Spleen (tissue), 7 donors: ENCODE measurements at regions not wholly inside any gene's neighbourhood (a gene's known extent, or its start where the extent isn't known, plus 50 kb on each side); places are given as distances from the start of the nearest gene placed in this dataset.

Experiments
- POLR2AphosphoS5 ChIP-seq, 3 donors: sonication (generic); formaldehyde crosslinking; IDR thresholded peaks; one replicate each; pipeline ENCODE4 v1.5.1; 2017; ENCODE audit warnings: antibody characterized with exemption in 3 of 3
- TF ChIP-seq, protein P1 (sequence below), 11 experiments: fragments of 200-600 bp in 7 of 11; fragments of 450-650 bp in 4 of 11; sonication (generic) in 4 of 11; IDR thresholded peaks in 8 of 11; conservative IDR thresholded peaks in 3 of 11; 1 replicate in 7 of 11; 2 replicates in 4 of 11; pipeline versions ENCODE4 v1.4.0 to v1.8.0; 2016 to 2021; ENCODE audit warnings: antibody characterized with exemption in 11 of 11, inconsistent platforms in 4 of 11, mild to moderate bottlenecking in 1 of 11
- donor health status: DM: no; HTN: no; CAD: no; lungs with moderate emphysema.
- donor health status: DM: no; HTN: no; CAD: no.
- donor health status: DM: no; HTN: no; CAD: no.

GRCh38 chr14:38950676-38951075, 152.4 kb downstream of the SEC23A start:
- TF ChIP-seq, protein P1, sequence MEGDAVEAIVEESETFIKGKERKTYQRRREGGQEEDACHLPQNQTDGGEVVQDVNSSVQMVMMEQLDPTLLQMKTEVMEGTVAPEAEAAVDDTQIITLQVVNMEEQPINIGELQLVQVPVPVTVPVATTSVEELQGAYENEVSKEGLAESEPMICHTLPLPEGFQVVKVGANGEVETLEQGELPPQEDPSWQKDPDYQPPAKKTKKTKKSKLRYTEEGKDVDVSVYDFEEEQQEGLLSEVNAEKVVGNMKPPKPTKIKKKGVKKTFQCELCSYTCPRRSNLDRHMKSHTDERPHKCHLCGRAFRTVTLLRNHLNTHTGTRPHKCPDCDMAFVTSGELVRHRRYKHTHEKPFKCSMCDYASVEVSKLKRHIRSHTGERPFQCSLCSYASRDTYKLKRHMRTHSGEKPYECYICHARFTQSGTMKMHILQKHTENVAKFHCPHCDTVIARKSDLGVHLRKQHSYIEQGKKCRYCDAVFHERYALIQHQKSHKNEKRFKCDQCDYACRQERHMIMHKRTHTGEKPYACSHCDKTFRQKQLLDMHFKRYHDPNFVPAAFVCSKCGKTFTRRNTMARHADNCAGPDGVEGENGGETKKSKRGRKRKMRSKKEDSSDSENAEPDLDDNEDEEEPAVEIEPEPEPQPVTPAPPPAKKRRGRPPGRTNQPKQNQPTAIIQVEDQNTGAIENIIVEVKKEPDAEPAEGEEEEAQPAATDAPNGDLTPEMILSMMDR (IDR thresholded peaks at IDR 0.05 in 8 of 11, conservative IDR thresholded peaks at IDR 0.05 in 3 of 11), result no peak
- TF ChIP-seq POLR2AphosphoS5 (IDR thresholded peaks at IDR 0.05), result no peak
